Daoy (cell line): ENCODE measurements at regions not wholly inside any gene's neighbourhood (a gene's known extent, or its start where the extent isn't known, plus 50 kb on each side); places are given as distances from the start of the nearest gene placed in this dataset.

ENCODE experiments used
- DNase-seq: peaks from one replicate; pipeline ENCODE4 v3.0.0-alpha.2; 2015; ENCODE audit warnings: low read depth

- no peak for DNase-seq
These were observed 269.7 kb upstream of the FAR2 start for GRCh38 chr12:28879379-28879778.

GRCh38 chr12:28882444-28882843, 266.6 kb upstream of the FAR2 start:
- DNase-seq: no peak

- DNase-seq: no peak
These were observed 265.6 kb upstream of the FAR2 start for GRCh38 chr12:28883406-28883997.

- no peak for DNase-seq
These were observed 264.0 kb upstream of the FAR2 start for GRCh38 chr12:28884904-28885679.

- no peak for DNase-seq
These were observed 263.1 kb upstream of the FAR2 start for GRCh38 chr12:28885928-28886327.

- DNase-seq: no peak
These were observed 261.6 kb upstream of the FAR2 start for GRCh38 chr12:28887461-28887990.

- no peak for DNase-seq
These were observed 258.4 kb upstream of the FAR2 start for GRCh38 chr12:28890664-28891063.

GRCh38 chr12:28891126-28891525, 258.0 kb upstream of the FAR2 start:
- no peak for DNase-seq

- DNase-seq: no peak
These were observed 255.7 kb upstream of the FAR2 start for GRCh38 chr12:28893365-28893764.

GRCh38 chr12:28893856-28894255, 255.2 kb upstream of the FAR2 start:
- no peak for DNase-seq

GRCh38 chr12:28896421-28896820, 252.7 kb upstream of the FAR2 start:
- DNase-seq: no peak

- no peak for DNase-seq
These were observed 251.0 kb upstream of the FAR2 start for GRCh38 chr12:28898038-28898437.

- no peak for DNase-seq
These were observed 249.1 kb upstream of the FAR2 start for GRCh38 chr12:28899951-28900350.

GRCh38 chr12:28905220-28905955, 243.7 kb upstream of the FAR2 start:
- DNase-seq: no peak

- no peak for DNase-seq
These were observed 240.4 kb upstream of the FAR2 start for GRCh38 chr12:28908646-28909045.

GRCh38 chr12:28909291-28909690, 239.8 kb upstream of the FAR2 start:
- DNase-seq: no peak

GRCh38 chr12:28925719-28926376, 223.2 kb upstream of the FAR2 start:
- DNase-seq: no peak

GRCh38 chr12:28930704-28931103, 218.4 kb upstream of the FAR2 start:
- DNase-seq: no peak

GRCh38 chr12:28933176-28933575, 215.9 kb upstream of the FAR2 start:
- no peak for DNase-seq

- DNase-seq: no peak
These were observed 215.1 kb upstream of the FAR2 start for GRCh38 chr12:28933864-28934527.

GRCh38 chr12:28936221-28936620, 212.9 kb upstream of the FAR2 start:
- DNase-seq: no peak

- DNase-seq: no peak
These were observed 212.4 kb upstream of the FAR2 start for GRCh38 chr12:28936711-28937110.
